HG02938 (cell line): ENCODE measurements at regions not wholly inside any gene's neighbourhood (a gene's known extent, or its start where the extent isn't known, plus 50 kb on each side); places are given as distances from the start of the nearest gene placed in this dataset.
A peak's percentile ranks its signal among the peaks of the same experiment; 100 is the strongest.
"Not testable (repeated sequence)": the region's sequence is repeated elsewhere in the genome, so short reads cannot be mapped to it uniquely, and the experiment has no call there.

Experiments used
- ATAC-seq: cut with Tn5 transposase; IDR thresholded peaks from one replicate; pipeline ENCODE4 v1.9.1; 2021; ENCODE audit warnings: mild to moderate bottlenecking, moderate library complexity; ENCODE audit not compliant: unreplicated experiment

DNA sequence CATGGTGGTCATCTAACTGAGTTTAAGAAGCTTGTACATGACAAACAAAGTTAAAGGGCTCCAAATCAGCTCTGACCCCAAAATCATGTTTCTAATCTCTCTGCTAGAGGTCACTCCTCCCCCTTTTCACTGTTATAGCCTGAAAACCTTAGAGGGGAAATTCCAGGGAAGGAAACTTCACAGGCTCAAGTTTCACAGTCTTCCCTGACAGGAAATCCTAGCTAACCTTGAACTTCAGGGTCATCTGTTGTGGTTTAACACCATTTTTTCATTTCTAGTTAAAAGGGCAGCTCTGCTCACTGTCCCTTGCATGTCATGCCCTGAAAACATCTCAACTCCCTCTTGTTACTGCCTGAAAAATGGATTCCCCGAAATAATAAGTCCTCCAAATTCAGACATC is 104.4 kb upstream of the BMP2 start:
- no peak for ATAC-seq

DNA sequence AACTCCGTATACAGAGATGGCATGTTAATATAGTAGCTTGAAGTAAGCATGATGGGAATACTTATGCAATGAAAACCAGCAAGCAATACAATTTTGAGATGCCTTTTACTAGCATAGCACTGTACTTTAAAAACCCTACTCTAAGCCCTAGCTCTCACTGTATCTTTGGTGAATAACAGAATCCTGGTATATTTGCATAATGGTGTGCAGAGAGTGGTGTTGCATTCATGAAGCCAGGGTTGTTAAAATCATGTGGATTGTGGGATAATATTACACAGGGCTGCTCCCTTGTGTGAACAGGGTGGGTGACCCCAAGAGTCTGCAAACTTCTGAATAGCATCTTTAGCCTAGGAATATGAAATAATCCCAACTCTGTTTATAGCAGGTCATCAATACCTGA is 105.2 kb upstream of the BMP2 start:
- no peak for ATAC-seq

DNA sequence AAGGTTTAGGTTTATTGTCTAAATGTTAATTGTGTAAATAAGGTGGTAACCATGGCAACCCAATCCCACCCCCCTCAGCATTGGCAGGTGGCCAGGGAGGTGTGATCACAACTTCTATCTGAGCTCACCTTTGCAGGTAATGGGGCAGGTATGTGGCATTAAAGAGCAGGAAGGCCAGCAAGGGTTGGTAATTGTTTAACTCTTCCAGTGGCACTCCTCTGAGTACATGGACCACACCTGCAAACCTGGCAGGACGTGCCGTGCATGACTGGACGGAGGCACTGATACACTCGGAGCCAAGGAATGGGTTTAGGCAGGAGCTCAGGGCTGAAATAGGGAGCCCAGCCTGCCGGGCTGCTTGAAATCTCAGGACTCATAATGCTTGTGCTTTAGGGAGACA is 107.0 kb upstream of the BMP2 start:
- ATAC-seq, result no peak

DNA sequence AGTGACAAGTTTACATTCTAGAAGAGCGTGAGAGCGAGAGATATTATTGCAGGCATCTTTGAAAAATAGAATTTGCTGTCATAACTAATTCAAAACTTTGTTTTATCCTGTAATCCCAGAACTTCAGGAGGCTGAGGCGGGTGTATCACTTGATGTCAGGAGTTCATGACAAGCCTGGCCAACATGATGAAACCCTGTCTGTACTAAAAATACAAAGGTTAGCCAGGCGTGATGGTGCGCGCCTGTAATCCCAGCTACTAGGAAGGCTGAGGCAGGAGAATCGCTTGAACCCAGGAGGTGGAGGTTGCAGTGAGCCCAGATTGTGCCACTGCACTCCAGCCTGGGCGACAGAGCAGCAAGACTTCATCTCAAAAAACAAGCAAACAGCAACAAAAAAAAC is 108.6 kb upstream of the BMP2 start:
- ATAC-seq, result not testable (repeated sequence)

GRCh38 chr20:6657904-6658303 is 109.6 kb upstream of the BMP2 start:
- no peak for ATAC-seq

GRCh38 chr20:6657111-6657510 is 110.4 kb upstream of the BMP2 start:
- no peak for ATAC-seq

GRCh38 chr20:6654513-6655252 is 112.8 kb upstream of the BMP2 start:
- no peak for ATAC-seq

GRCh38 chr20:6651561-6651960 is 115.9 kb upstream of the BMP2 start:
- ATAC-seq, result peak; percentile 47

DNA sequence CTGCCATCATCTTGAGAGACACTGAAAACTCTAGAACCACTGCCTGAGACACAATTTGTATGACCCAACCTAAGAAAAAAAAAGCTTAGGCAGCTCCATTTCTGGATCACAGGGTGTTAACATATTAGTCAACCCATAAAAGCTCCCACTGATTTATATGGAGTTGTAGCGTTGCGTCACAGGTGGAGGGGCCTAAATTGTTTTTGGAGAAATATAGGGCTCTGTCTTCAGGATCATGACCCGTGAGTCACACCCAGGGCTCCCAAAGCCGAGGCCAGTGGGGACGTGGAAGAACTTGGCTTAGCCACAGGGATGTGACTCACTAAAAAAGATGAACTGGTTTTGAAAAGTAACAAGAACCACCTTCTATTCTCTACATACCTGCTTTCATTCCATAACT is 116.5 kb upstream of the BMP2 start:
- no peak for ATAC-seq

GRCh38 chr20:6646021-6646636 is 121.4 kb upstream of the BMP2 start:
- no peak for ATAC-seq

DNA sequence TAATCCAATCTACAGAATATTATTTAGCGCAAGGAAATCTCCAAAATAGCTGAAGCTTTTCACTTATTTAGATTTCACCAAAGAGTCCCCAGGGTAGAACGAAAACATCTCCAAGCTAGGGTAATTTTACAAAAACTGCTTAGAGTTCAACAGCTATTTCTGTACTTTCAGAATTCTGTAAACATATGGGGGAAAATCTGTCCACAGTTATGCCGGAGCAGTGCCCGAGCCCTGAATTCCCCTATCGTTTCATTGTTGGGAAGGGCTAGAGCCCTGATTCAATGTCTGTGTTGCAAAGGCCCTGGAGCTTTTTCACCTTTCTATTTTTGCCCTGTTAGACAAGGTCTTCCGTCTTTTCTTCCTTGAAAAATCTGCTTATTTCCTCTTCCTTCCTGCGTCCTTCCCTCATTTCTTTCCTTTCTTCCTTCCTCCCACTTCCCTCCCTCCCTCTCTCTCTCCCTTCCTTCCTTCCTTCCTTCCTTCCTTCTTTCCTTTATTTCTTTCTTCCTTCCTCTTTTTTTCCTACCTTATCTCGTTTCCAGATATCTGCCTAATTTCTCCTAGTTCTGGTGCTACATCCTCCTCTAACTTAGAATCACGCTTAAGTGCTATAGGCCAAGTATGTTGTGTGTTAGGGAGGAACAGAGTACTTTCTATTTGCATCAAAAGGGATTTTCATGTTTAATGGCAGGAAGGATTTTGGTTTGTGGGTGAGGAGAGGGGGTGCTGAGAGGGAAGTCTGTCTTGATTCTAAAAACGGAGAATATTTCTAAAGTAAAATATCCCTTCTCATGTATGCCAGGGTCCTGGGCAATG is 122.5 kb upstream of the BMP2 start:
- no peak for ATAC-seq

DNA sequence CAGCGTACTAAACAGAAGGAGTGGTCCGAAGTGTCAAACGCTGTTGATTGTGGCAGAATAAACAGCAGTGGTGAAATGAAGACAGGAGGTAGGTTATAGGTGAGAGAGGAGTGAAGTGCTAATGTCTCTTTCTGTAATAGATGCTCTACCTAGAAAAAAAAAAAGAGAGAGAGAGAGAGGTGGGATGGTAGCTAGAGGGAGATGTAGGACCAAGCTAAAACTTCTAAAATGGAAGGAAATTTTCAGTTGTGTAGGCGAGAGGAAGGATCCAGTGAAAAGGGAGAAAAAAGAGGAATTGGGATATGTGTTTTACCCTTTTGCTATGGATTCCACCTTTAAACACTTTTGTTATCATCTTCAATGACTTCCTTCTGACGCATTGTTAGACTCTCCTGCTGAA is 126.5 kb upstream of the BMP2 start:
- no peak for ATAC-seq

DNA sequence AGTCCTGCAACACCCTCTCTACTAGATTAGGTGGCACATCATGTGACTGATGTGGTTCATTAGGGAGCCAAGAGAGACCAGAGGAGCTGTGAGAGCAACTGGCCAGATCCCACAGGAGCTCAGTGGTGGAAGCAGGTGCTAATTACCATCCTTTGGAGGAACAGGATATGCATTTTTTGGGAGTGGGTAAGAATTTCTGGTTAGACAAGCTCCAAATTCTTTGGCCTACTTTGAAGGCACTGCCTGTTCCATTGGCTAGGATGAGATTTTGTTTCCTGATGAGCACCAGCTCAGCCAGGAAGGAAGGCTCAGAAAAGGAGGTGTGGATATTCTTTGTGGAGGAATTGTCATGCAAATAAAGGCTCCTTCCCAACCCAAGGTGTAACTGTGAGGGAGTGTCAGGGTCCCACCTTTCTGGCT is 130.3 kb upstream of the BMP2 start:
- no peak for ATAC-seq

DNA sequence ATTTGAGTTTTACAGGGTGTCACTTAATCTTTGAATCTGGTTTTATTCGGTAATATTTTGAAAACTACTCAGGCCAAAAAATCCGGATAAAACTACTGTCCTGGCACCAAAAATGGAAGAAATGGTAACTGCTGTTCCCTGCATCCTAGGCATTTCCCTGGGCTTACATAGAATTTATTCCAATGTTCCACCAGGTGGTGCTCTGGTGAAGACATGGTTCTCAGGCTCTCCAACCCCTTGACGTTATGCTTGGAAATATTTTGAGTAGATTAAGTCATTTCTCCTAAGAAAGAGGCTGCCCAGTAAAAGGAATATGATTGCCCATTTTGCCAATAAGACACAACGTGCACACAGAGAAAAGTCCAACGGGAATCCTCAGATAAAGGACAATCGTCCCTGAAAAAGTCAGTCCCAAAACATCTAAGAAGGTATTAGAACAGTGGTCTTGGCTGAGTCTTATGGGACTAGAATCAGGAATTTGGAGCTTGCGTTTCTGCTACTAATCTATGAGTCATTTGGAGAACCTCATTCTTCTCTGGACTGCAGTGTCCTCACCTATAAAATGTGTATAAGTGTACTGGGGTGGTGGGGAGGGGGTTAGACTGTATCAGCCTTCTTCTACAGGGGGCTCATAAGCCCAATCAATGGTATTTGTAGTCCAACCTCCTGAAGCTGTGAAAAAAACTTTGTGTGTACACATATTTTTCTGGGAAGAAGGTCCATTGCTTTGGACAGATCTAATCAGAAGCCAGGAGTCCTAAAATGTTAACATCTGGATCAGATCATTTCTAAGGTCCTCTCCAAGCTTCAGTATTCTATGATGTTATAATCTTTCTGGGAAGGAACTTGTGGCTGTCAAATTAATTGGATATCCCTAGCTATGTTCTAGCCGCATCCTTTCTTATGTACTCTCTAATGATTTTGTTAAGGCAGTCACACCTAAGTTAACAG is 131.0 kb upstream of the BMP2 start:
- ATAC-seq, result no peak

- peak; percentile 65 for ATAC-seq
Observed at GRCh38 chr20:6635034-6635736, 132.3 kb upstream of the BMP2 start.

GRCh38 chr20:6632187-6632586 is 135.3 kb upstream of the BMP2 start:
- no peak for ATAC-seq

GRCh38 chr20:6630514-6630913 is 137.0 kb upstream of the BMP2 start:
- ATAC-seq, result no peak

DNA sequence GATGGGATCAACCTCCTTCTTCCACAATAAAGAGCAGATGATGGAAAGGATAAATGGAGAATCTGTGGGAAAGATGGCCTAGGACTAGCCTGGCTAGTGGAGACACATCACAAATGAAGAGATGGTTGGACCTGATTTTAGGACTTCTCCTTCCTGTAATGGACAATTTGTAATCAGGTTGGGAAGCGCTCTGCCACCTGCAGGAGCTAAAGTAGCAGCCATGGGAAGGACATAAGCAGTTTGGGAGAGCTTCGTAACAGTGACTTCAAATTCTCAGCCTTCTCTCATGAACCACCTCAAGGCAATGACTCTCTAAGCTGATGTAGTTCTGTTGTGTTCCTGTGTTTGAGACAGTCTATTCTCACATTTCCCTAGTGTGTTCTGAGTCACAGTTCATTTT is 137.9 kb upstream of the BMP2 start:
- no peak for ATAC-seq

GRCh38 chr20:6626805-6627204 is 140.7 kb upstream of the BMP2 start:
- no peak for ATAC-seq

- peak; percentile 99 for ATAC-seq
Observed at GRCh38 chr20:6623989-6624388, 143.5 kb upstream of the BMP2 start.
